PC-3 (cell line): ENCODE measurements at regions not wholly inside any gene's neighbourhood (a gene's known extent, or its start where the extent isn't known, plus 50 kb on each side); places are given as distances from the start of the nearest gene placed in this dataset.

Experiments used
- CTCF ChIP-seq: fragments of 300-600 bp; sonication (generic); conservative IDR thresholded peaks from 2 replicates; pipeline ENCODE4 v1.5.1; 2017; ENCODE audit warnings: antibody characterized with exemption, low read depth, mild to moderate bottlenecking, low read length
- EZH2 ChIP-seq: fragments of 300-600 bp; sonication (generic); IDR thresholded peaks from one replicate; pipeline ENCODE4 v1.6.1; 2017; ENCODE audit warnings: antibody characterized with exemption, mild to moderate bottlenecking, low read length; ENCODE audit not compliant: unreplicated experiment

GRCh38 chr1:143720087-143721023 is 251.4 kb downstream of the FAM72C start:
- TF ChIP-seq CTCF (no peak), EZH2 (no peak)
